HG03103 (cell line): ENCODE measurements at regions not wholly inside any gene's neighbourhood (a gene's known extent, or its start where the extent isn't known, plus 50 kb on each side); places are given as distances from the start of the nearest gene placed in this dataset.
"Not testable (repeated sequence)": the region's sequence is repeated elsewhere in the genome, so short reads cannot be mapped to it uniquely, and the experiment has no call there.

Source experiments
- ATAC-seq: cut with Tn5 transposase; IDR thresholded peaks from one replicate; pipeline ENCODE4 v1.9.1; 2021; ENCODE audit warnings: low read depth; ENCODE audit not compliant: unreplicated experiment

GRCh38 chr14:34147461-34147860 is 196.6 kb upstream of the EGLN3 start:
- ATAC-seq = no peak

DNA sequence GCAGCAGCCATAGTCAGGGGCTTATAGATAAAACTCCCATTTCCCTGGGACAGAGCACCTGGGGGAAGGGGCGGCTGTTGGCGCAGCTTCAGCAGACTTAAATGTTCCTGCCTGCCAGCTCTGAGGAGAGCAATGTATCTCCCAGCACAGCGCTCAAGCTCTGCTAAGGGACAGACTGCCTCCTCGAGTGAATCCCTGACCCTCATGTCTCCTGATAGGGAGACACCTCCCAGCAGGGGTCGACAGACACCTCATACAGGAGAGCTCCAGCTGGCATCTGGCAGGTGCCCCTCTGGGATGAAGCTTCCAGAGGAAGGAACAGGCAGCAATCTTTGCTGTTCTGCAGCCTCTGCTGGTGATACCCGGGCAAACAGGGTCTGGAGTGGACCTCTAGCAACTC is 189.3 kb upstream of the EGLN3 start:
- ATAC-seq = not testable (repeated sequence)

DNA sequence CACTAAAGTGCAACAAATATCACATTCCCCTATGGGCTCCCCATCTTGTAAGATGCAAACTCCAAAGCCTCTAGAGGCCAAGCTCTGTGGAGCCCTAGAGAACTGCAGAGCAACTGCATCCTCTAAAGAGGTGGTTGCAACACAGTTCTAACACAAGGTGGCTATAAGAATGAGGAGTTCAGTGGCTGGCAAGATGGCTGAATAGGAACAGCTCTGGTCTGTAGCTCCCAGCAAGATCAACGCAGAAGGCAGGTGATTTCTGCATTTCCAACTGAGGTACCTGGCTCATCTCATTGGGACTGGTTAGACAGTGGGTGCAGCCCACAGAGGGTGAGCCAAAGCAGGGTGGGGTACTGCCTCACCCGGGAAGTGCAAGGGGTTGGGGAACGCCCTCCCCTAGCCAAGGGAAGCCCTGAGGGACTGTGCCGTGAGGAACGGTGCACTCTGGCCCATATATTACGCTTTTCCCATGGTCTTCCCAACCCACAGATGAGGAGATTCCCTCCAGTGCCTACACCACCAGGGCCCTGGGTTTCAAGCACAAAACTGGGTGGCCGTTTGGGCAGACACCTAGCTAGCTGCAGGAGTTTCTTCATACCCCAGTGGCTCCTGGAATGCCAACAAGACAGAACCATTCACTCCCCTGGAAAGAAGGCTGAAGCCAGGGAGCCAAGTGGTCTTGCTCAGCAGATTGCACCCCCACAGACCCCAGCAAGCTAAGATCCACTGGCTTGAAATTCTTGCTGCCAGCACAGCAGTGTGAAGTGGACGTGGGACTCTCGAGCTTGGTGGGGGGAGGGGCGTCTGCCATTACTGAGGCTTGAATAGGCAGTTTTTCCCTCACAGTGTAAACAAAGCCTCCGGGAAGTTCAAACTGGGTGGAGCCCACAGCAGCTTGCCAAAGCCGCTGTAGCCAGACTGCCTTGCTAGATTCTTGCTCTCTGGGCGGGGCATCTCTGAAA is 188.6 kb upstream of the EGLN3 start:
- not testable (repeated sequence) for ATAC-seq

DNA sequence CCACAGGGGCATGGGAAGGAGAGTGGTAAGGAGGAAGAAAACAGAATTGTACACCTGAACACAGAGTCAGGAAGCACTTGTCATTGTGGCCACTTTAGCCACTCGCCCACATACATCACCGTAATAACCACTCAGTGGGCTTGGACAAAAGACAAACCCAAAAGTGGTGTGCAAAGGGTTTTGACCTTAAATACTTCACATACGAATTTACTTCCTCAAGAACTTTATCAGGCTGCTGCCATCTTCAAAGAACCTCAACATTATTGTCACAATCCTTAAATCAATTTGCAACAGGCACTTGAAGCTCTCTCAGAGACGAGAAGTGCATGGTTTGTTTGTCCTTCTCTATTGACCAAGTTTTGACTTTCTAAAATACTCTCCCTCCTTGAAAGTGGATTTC is 187.3 kb upstream of the EGLN3 start:
- ATAC-seq = no peak

DNA sequence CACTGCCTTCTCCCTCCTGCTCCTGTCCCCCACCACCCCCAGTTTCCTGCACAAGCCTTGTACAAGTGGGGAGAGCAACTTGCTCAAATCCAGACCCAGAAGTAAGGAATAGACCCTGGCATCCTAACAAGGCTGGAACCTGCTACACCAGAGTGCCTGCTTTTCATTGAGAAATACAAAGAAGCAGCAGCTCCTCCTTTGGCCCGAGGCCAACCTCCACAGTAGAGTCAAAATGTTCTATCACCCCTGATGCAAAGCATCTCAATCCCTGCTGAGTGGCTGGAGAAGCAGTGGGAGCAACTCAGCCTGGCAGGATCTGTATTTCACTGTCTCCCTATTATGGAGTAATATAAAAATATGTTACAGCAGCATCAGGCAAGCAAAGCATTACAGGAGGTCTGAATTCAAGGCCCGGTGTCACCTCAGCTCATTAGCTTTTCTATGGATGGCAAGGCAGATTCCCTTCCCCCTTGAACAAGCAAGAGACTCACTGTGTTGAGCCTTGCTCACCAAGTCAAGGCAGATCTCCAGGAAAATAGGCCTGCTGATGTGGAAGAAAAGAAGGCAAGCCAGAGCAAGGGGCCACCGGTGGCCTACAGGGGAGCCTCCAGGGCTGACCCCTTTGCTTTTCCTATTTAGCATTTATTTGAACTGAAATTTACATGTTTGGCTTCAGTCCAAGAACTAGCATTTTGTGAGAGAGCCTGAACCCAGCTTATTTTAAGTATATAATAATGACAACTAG is 186.3 kb upstream of the EGLN3 start:
- no peak for ATAC-seq

GRCh38 chr14:34135492-34135891 is 184.6 kb upstream of the EGLN3 start:
- no peak for ATAC-seq

- no peak for ATAC-seq
These were observed 183.6 kb upstream of the EGLN3 start for GRCh38 chr14:34134484-34134883.

- ATAC-seq = no peak
These were observed 179.2 kb upstream of the EGLN3 start for GRCh38 chr14:34129927-34130552.

- no peak for ATAC-seq
These were observed 177.8 kb upstream of the EGLN3 start for GRCh38 chr14:34128665-34129064.

GRCh38 chr14:34126586-34126985 is 175.7 kb upstream of the EGLN3 start:
- no peak for ATAC-seq

GRCh38 chr14:34124585-34124984 is 173.7 kb upstream of the EGLN3 start:
- ATAC-seq = no peak

GRCh38 chr14:34122650-34123049 is 171.8 kb upstream of the EGLN3 start:
- ATAC-seq = no peak

GRCh38 chr14:34122081-34122480 is 171.2 kb upstream of the EGLN3 start:
- no peak for ATAC-seq

GRCh38 chr14:34120185-34120977 is 169.5 kb upstream of the EGLN3 start:
- no peak for ATAC-seq

GRCh38 chr14:34119107-34119858 is 168.4 kb upstream of the EGLN3 start:
- ATAC-seq = no peak

- no peak for ATAC-seq
These were observed 163.1 kb upstream of the EGLN3 start for GRCh38 chr14:34113991-34114390.

- ATAC-seq = no peak
These were observed 162.2 kb upstream of the EGLN3 start for GRCh38 chr14:34113005-34113511.

- no peak for ATAC-seq
These were observed 161.1 kb upstream of the EGLN3 start for GRCh38 chr14:34111953-34112352.

DNA sequence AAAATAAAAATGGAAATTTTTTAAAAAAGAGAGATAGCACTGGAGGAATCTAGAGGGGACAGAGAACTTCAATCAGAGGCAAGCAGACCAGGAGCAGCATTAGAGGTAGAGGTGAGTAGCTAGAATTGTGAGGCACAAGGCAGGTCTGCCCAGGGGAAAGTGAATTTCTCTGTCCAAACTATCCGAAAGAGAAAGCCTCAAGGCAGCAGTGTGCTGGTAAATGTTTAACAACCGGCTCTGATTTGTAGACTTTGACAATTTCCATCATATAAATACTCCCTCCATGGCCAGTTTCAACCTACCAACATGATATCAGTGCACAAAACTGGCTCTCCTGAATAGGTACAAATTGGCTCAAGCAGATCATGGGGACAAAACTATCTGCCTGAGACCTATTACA is 160.6 kb upstream of the EGLN3 start:
- no peak for ATAC-seq

DNA sequence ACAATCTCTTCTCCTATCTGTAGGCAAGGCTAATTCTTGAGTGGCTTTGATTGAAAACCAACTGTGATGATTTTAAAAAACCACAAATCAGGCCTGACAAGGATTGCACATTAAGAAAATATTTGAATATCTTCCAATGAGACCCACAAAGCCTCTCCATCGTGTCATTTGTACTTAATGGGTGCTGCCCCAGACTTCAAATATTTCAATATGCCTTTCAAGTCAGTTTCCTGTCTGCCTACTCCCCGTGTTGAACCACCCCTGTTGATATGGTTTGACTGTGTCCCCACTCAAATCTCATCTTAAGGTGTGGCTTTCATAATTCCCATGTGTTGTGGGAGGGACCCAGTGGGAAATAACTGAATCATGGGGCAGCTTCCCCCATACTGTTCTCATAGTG is 159.7 kb upstream of the EGLN3 start:
- no peak for ATAC-seq
